ENCODE measurements at regions not wholly inside any gene's neighbourhood (a gene's known extent, or its start where the extent isn't known, plus 50 kb on each side); places are given as distances from the start of the nearest gene placed in this dataset.

- DNase-seq = no peak
Observed at GRCh38 chr5:167507463-167508233, 783.8 kb upstream of the WWC1 start.

DNA sequence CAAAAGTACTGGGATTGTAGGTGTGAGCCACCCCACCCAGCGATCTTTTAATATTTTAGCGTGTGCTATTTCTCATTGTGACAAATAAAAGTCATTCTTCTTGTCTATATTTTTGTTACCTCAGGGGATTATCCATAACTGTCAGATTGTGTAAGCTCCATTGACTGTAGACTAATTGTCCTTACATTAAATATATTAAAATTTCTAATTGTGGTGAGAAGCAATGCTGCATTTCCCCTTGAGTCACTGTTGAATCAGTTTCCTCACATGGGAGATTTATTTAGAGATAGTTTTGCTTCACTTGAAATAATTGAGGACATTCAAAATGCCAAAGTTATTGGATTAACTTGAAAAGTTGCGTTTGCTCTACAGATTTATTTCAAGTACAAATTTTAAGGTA lies 782.4 kb upstream of the WWC1 start:
- DNase-seq = no peak

GRCh38 chr5:167511276-167511675 lies 780.2 kb upstream of the WWC1 start:
- no peak for DNase-seq

DNA sequence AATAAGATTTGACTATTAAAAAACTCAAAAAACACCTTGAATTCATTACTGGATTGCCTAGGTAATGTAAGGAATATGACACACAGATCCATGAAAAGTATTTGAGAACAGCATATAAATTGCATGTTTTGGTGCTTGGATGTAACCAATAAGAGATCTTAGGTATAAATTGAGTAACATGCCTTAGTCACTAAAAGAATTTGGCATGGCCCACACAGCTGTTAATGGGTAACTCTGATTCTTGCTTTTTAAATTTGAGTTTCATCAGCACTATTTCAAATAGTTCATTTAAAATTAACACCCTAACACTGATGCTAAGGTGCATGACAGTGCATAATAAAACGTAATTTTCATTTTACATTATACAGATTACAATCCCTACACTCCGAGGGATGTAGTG lies 779.3 kb upstream of the WWC1 start:
- DNase-seq = no peak

GRCh38 chr5:167513381-167513780 lies 778.1 kb upstream of the WWC1 start:
- DNase-seq = peak in 1 of 2 experiments; percentile 53

DNA sequence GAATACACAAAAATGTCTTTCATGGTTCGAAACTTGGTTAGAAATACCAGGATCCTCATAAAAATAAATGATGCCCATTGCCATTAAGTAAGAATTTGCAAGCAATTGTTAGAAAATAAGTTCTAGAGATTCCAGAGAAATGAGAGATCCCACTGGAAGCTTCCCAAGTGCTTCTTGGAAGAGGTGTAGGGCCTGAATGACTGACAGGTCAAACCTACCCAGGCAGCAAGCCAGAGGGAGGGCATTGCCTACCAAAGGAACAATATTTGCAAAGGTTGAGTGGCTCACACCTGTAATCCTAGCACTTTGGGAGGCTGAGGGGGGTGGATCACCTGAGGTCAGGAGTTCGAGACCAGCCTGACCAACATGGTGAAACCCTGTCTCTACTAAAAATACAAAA lies 777.0 kb upstream of the WWC1 start:
- DNase-seq = no peak

- DNase-seq = peak in 1 of 2 experiments; percentile 8
Observed at GRCh38 chr5:167525004-167525403, 766.4 kb upstream of the WWC1 start.

DNA sequence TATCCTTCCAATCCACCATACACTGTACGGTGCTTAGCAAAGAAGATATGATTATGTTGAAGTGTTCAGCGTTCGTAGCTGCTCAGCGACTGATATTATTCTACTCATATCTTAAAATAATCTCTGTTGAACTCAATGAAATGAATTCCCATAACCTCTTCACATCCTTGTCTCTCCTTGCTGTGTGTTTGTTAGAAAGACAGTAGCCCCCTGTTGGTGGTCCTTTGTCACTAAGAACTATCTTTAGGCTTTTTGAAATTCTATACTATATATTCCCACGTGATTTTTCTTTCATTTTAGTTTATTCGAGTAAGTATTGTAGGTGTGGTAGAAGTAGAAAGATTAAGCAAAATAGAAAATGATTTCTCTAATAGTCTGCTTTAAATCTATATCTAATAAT lies 762.8 kb upstream of the WWC1 start:
- no peak for DNase-seq

DNA sequence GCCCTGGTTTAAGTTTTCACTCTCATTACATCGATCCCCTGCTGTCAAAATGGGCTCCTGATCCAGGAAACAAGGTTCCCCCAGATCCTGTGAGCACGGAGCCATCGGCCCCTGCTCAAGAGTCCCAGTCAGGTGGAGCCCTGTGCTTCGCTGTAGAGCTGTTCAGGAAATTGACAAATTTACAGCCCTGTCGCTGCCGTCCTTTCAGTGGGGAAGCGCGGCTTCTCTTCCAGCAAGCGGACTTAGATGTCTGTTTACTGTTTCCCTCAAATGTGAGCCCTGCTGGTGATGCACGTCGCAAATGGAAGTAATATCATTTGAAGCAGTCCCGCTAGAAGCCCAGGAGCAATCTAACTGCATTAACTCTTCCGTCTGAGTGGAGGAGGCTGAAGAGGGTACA lies 760.9 kb upstream of the WWC1 start:
- no peak for DNase-seq

DNA sequence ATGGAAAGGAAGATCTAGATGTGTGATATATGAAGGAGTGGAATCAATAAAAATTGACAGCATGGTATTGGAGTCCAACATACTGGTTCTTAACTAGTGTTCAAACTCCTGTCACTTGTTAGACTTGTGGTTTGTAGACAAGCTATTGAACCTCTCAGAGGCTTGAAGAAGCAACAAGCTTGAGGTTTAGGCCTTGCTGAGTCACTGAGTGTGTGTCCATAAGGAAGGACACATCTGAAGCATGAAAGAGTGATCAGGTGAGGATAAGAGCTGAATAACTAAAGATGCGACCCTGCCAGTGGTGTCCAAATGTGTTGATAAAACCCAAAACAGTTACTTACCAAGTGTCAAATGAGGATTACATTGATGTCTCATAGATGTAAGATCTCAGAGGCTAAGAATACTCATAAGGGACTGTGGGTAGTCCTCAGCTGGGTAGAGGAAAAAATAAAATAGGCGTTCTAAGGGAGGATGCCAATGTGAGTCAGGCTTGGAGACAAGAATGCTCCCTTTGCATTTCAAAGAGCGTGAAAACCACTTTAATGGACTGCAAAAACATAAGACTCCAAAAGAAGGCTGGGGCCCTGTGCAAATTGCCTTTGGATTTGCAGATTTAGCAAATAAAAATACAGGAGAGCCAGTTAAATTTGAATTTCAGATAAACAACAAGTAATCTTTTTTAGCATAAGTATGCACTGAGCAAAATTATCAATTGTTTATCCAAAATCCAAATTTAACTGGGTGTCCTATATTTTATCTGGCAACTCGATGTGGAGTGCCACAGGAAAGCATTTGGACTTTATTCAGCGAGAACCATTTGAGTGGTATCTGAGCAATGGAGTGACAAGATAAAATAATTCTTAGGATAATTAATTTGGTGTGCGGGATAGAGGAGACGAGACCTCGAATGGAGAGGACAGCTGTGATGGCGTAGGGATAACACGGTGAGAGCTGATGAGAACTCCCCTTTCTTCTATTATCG lies 757.3 kb upstream of the WWC1 start:
- no peak for DNase-seq

- no peak for DNase-seq
Observed at GRCh38 chr5:167539747-167540146, 751.7 kb upstream of the WWC1 start.

GRCh38 chr5:167546270-167546669 lies 745.2 kb upstream of the WWC1 start:
- DNase-seq = no peak

DNA sequence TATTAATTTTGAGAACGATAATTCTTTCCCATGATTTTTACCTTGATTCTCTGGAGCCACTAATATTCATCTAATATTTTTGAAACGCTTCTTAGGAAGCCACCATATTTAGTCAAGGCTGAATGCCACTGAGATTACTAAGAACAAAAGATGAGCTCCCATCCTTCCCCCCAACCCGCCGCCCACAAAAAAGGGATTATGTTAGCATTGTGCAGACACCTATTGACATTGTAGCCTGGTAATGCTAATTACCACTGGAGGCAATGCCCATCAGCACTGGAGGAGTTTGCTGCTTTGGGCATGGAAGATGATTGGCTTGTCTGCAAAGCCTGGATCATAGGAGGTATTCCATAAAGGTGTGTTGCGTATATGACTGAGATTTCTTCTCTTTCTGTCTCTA lies 739.1 kb upstream of the WWC1 start:
- no peak for DNase-seq

- no peak for DNase-seq
Observed at GRCh38 chr5:167553511-167553910, 737.9 kb upstream of the WWC1 start.

DNA sequence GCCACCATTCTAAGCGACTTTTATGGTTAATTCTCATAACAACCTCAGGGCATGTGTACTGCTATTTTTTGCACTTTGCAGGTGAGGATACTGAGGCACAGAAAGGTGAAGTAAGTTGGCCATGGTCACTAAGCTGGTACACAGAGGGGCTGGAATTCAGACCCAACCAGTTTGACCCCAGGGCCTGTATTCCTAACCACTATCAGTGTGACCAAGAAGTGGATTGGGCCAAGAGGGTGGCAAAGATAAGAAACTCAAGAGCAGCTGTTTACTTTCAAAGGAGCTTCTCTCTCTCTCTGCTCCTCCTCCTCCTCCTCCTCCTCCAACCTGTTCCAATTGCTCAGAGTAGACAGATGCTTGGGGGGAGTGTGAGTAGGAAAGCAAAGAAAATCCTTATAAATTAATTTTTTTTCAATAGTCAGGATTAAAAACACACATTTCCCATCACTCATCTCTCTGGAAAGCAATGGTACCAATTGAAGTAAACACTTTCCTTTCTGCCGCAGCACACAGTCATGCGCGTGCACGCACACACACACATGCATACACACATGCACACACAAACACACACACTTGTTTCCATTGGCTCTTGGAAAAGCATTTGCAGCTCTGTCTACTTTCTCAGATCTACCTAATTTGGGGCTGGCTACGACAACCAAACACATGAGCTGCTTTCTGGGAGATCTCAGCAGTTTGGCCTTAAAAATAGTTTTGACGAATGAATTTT lies 736.7 kb upstream of the WWC1 start:
- DNase-seq = peak in 1 of 2 experiments; percentile 40

DNA sequence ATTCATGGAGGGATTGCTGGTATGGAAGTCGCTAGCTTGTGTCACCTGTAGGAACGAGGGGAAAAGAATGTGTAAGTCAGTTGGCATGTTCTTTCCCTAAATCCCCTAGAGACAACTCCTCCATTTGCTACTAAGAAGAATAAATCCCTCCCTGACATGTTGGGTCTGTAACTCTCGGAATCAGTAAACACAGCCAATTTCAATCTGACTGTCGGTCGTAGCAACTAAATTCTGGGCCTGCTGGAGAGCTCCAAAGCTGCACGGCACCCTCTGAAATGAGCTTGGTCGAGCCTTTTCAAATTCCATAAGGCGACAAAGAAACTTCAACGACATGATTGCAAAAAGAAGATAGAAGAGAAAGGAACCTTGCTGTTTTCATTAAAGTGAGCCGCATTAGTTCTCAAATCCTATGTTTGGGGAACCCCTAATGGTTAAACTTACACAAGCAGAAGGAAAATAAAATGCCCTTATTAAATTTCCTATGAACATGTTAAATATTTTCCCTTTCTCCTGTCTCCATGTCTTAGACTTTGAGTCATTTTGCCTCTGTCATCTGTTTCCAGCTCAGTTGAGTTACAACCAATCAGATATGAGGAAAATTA lies 735.8 kb upstream of the WWC1 start:
- DNase-seq = peak in 1 of 2 experiments; percentile 44

- DNase-seq = no peak
Observed at GRCh38 chr5:167557359-167557758, 734.1 kb upstream of the WWC1 start.

DNA sequence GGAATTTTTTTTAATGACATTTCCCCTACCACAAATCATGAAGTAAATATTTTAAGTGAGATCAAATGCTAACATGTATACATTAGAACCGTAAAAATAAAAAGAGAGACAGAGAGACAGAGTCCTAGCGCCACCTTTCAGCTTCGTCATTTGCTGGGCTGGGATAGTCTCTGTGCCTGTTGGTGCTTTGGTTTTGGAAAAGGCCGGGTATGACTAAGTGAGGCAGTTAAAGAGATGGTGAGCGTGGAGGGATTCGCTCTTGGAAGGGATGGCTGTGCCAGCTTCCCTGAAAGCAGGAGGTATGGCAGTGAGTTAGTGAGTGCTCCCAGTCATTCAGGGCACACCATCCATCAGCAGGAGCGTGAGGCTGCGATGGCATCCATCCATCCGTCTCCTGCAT lies 729.6 kb upstream of the WWC1 start:
- DNase-seq = no peak

- no peak for DNase-seq
Observed at GRCh38 chr5:167564275-167564674, 727.2 kb upstream of the WWC1 start.

- DNase-seq = peak in 1 of 2 experiments; percentile 36
Observed at GRCh38 chr5:167565189-167565954, 726.1 kb upstream of the WWC1 start.

DNA sequence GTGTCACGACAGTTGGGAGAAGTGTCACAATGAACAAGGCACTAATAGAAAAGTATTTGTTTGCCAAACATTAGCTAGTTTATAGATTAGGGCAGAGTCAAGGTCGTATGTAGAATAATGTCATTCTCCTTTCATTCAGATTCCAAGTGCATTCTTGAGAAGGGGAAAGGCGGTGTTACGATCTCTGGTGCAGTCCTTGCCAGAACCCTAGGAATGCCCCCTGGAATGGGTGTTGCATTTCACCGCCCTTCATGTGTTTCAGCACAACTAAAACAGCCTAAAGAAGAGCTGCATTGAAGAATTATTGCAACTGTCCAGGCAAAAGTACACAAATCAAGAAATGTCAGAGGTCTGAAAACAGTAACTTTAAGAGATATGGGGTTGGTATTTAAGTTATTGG lies 721.0 kb upstream of the WWC1 start:
- DNase-seq = no peak

GRCh38 chr5:167571824-167572223 lies 719.6 kb upstream of the WWC1 start:
- DNase-seq = peak; percentile 32 to 53

All from NCI-H524 (cell line).